ENCODE measurements at regions not wholly inside any gene's neighbourhood (a gene's known extent, or its start where the extent isn't known, plus 50 kb on each side); places are given as distances from the start of the nearest gene placed in this dataset.

DNA sequence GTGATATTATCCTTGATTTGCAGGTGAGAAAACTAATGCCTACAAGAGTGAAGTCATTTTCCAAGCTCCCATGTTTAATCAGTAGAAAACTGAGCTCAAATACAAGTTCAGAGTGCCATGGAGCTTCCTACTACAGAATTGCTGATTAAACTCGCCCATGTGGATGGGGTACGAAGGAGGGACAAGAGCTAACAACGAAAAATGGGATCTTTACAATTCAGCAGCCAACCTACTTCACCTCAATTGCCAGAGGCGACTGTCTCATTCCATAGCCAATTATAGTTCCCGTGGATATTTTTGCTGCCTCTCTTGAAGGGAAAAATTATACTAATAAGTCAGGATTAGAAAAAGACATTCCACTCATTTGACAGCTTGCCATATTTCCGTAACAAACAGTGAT is 1155.1 kb downstream of the OLFM4 start (continued):
- TF ChIP-seq, protein P1, sequence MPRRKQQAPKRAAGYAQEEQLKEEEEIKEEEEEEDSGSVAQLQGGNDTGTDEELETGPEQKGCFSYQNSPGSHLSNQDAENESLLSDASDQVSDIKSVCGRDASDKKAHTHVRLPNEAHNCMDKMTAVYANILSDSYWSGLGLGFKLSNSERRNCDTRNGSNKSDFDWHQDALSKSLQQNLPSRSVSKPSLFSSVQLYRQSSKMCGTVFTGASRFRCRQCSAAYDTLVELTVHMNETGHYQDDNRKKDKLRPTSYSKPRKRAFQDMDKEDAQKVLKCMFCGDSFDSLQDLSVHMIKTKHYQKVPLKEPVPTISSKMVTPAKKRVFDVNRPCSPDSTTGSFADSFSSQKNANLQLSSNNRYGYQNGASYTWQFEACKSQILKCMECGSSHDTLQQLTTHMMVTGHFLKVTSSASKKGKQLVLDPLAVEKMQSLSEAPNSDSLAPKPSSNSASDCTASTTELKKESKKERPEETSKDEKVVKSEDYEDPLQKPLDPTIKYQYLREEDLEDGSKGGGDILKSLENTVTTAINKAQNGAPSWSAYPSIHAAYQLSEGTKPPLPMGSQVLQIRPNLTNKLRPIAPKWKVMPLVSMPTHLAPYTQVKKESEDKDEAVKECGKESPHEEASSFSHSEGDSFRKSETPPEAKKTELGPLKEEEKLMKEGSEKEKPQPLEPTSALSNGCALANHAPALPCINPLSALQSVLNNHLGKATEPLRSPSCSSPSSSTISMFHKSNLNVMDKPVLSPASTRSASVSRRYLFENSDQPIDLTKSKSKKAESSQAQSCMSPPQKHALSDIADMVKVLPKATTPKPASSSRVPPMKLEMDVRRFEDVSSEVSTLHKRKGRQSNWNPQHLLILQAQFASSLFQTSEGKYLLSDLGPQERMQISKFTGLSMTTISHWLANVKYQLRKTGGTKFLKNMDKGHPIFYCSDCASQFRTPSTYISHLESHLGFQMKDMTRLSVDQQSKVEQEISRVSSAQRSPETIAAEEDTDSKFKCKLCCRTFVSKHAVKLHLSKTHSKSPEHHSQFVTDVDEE (CRISPR knock-in tag; IDR thresholded peaks at IDR 0.05): no peak

GRCh38 chr13:54184576-54184975 is 1156.0 kb downstream of the OLFM4 start:
- ATAC-seq: no peak
- no peak for TF ChIP-seq RARB (CRISPR knock-in tag; IDR thresholded peaks at IDR 0.05)
- TF ChIP-seq SNAI2 (CRISPR knock-in tag; IDR thresholded peaks at IDR 0.05): no peak
- TF ChIP-seq CSDC2 (CRISPR knock-in tag; IDR thresholded peaks at IDR 0.05): no peak
- TF ChIP-seq POU6F1 (CRISPR knock-in tag; IDR thresholded peaks at IDR 0.05; ENCODE audit: borderline replicate concordance, low read depth): no peak
- TF ChIP-seq ESRRG (CRISPR knock-in tag; IDR thresholded peaks at IDR 0.05): no peak
- TF ChIP-seq TOX (CRISPR knock-in tag; IDR thresholded peaks at IDR 0.05; ENCODE audit: borderline replicate concordance): no peak
- TF ChIP-seq ARNTL (CRISPR knock-in tag; IDR thresholded peaks at IDR 0.05; ENCODE audit: borderline replicate concordance, low read depth): no peak
- no peak for TF ChIP-seq OSR1 (CRISPR knock-in tag; IDR thresholded peaks at IDR 0.05)
- no peak for TF ChIP-seq PPARA (CRISPR knock-in tag; IDR thresholded peaks at IDR 0.05; ENCODE audit: borderline replicate concordance)
- no peak for TF ChIP-seq ZFP3 (CRISPR knock-in tag; IDR thresholded peaks at IDR 0.05)
- no peak for TF ChIP-seq ISL1 (CRISPR knock-in tag; IDR thresholded peaks at IDR 0.05)
- TF ChIP-seq, protein P1 (CRISPR knock-in tag; IDR thresholded peaks at IDR 0.05): no peak
- TF ChIP-seq, protein P2, sequence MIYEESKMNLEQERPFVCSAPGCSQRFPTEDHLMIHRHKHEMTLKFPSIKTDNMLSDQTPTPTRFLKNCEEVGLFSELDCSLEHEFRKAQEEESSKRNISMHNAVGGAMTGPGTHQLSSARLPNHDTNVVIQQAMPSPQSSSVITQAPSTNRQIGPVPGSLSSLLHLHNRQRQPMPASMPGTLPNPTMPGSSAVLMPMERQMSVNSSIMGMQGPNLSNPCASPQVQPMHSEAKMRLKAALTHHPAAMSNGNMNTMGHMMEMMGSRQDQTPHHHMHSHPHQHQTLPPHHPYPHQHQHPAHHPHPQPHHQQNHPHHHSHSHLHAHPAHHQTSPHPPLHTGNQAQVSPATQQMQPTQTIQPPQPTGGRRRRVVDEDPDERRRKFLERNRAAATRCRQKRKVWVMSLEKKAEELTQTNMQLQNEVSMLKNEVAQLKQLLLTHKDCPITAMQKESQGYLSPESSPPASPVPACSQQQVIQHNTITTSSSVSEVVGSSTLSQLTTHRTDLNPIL (CRISPR knock-in tag; IDR thresholded peaks at IDR 0.05; ENCODE audit: low read depth): no peak
- TF ChIP-seq BACH2 (CRISPR knock-in tag; IDR thresholded peaks at IDR 0.05; ENCODE audit: borderline replicate concordance): no peak
- no peak for TF ChIP-seq ZFP30 (CRISPR knock-in tag; IDR thresholded peaks at IDR 0.05)
- TF ChIP-seq, protein P3, sequence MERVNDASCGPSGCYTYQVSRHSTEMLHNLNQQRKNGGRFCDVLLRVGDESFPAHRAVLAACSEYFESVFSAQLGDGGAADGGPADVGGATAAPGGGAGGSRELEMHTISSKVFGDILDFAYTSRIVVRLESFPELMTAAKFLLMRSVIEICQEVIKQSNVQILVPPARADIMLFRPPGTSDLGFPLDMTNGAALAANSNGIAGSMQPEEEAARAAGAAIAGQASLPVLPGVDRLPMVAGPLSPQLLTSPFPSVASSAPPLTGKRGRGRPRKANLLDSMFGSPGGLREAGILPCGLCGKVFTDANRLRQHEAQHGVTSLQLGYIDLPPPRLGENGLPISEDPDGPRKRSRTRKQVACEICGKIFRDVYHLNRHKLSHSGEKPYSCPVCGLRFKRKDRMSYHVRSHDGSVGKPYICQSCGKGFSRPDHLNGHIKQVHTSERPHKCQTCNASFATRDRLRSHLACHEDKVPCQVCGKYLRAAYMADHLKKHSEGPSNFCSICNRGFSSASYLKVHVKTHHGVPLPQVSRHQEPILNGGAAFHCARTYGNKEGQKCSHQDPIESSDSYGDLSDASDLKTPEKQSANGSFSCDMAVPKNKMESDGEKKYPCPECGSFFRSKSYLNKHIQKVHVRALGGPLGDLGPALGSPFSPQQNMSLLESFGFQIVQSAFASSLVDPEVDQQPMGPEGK (CRISPR knock-in tag; IDR thresholded peaks at IDR 0.05; ENCODE audit: borderline replicate concordance): no peak
- no peak for TF ChIP-seq ZC3H10 (CRISPR knock-in tag; IDR thresholded peaks at IDR 0.05)
- no peak for TF ChIP-seq ZNF565 (CRISPR knock-in tag; conservative IDR thresholded peaks at IDR 0.05; ENCODE audit: low read depth)

GRCh38 chr13:54185101-54185500 is 1156.5 kb downstream of the OLFM4 start:
- no peak for ATAC-seq
- TF ChIP-seq ZFP3 (CRISPR knock-in tag; IDR thresholded peaks at IDR 0.05): no peak
- TF ChIP-seq ZNF8 (CRISPR knock-in tag; IDR thresholded peaks at IDR 0.05): no peak
- no peak for TF ChIP-seq SNAI2 (CRISPR knock-in tag; IDR thresholded peaks at IDR 0.05)
- TF ChIP-seq, protein P1 (CRISPR knock-in tag; IDR thresholded peaks at IDR 0.05): no peak
- TF ChIP-seq OSR1 (CRISPR knock-in tag; IDR thresholded peaks at IDR 0.05): no peak
- no peak for TF ChIP-seq POU6F1 (CRISPR knock-in tag; IDR thresholded peaks at IDR 0.05; ENCODE audit: borderline replicate concordance, low read depth)
- no peak for TF ChIP-seq TOX (CRISPR knock-in tag; IDR thresholded peaks at IDR 0.05; ENCODE audit: borderline replicate concordance)
- no peak for TF ChIP-seq PPARA (CRISPR knock-in tag; IDR thresholded peaks at IDR 0.05; ENCODE audit: borderline replicate concordance)
- TF ChIP-seq ZNF70 (CRISPR knock-in tag; IDR thresholded peaks at IDR 0.05): no peak
